ENCODE measurements at regions not wholly inside any gene's neighbourhood (a gene's known extent, or its start where the extent isn't known, plus 50 kb on each side); places are given as distances from the start of the nearest gene placed in this dataset.

DNA sequence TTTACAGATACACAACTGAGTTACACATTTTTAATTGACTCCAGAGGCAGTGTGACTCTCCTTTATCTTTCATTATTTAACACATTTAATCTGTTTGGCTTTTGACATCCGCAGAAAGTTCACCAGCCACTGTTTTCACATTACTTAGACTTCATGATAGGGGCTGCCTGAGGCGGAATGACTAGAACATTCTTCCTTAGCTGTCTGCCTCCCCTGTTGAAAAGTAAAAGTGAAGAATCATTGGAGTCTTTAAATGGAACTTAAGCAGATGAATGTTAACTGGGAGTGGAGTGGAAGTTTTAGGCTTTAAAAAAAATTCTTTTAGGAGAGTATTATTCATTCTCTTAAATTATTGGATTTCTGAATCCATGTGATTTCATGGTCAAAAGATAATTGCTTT, 229.2 kb upstream of the MTNR1B start:
- no peak for ATAC-seq
- Mint-ChIP-seq H3K36me3 (ENCODE audit: low read depth) (peaks cover 7% of the 10 kb centered on the region), H3K4me1 (no peaks in the 10 kb centered on the region), H3K27me3 (ENCODE audit: insufficient read depth, low read depth, poor library complexity) (no peaks in the 10 kb centered on the region), H3K9me3 (peaks cover 3% of the 10 kb centered on the region; the same call in 2 of the 3 replicates), H3K27ac (no peak overlapping the region), H3K4me3 (no peak overlapping the region)
- Histone ChIP-seq H3K4me1 (ENCODE audit: insufficient read depth) (no peaks in the 10 kb centered on the region), H3K79me2 (replicated peaks; ENCODE audit: insufficient read depth) (no peaks in the 10 kb centered on the region), H3K27ac (ENCODE audit: low read depth) (no peak overlapping the region), H3K9me2 (ENCODE audit: insufficient read depth) (0 out of 2 replicates have a peak, but pooled peaks cover 3% of the 10 kb centered on the region), H3K27me3 (ENCODE audit: insufficient read depth) (no peaks in the 10 kb centered on the region), H3K4me3 (no peak overlapping the region), H3F3A (replicated peaks; ENCODE audit: low read depth) (no peaks in the 10 kb centered on the region), H3K36me3 (ENCODE audit: insufficient read depth) (no peaks in the 10 kb centered on the region), H4K20me1 (replicated peaks; ENCODE audit: insufficient read depth) (peaks cover 2% of the 10 kb centered on the region; the same call in 1 of the 2 replicates), H2AFZ (no peak overlapping the region), H3K4me2 (no peak overlapping the region)
- DNase-seq (ENCODE audit: low spot score) = no peak
- no peak for TF ChIP-seq STAT1 (IDR thresholded peaks at IDR 0.05; ENCODE audit: unreplicated experiment)
- TF ChIP-seq, protein P1, sequence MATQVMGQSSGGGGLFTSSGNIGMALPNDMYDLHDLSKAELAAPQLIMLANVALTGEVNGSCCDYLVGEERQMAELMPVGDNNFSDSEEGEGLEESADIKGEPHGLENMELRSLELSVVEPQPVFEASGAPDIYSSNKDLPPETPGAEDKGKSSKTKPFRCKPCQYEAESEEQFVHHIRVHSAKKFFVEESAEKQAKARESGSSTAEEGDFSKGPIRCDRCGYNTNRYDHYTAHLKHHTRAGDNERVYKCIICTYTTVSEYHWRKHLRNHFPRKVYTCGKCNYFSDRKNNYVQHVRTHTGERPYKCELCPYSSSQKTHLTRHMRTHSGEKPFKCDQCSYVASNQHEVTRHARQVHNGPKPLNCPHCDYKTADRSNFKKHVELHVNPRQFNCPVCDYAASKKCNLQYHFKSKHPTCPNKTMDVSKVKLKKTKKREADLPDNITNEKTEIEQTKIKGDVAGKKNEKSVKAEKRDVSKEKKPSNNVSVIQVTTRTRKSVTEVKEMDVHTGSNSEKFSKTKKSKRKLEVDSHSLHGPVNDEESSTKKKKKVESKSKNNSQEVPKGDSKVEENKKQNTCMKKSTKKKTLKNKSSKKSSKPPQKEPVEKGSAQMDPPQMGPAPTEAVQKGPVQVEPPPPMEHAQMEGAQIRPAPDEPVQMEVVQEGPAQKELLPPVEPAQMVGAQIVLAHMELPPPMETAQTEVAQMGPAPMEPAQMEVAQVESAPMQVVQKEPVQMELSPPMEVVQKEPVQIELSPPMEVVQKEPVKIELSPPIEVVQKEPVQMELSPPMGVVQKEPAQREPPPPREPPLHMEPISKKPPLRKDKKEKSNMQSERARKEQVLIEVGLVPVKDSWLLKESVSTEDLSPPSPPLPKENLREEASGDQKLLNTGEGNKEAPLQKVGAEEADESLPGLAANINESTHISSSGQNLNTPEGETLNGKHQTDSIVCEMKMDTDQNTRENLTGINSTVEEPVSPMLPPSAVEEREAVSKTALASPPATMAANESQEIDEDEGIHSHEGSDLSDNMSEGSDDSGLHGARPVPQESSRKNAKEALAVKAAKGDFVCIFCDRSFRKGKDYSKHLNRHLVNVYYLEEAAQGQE (IDR thresholded peaks at IDR 0.05; ENCODE audit: unreplicated experiment) = no peak
- no peak for TF ChIP-seq EZH2phosphoT487 (IDR thresholded peaks at IDR 0.05; ENCODE audit: unreplicated experiment)
- TF ChIP-seq, protein P2, sequence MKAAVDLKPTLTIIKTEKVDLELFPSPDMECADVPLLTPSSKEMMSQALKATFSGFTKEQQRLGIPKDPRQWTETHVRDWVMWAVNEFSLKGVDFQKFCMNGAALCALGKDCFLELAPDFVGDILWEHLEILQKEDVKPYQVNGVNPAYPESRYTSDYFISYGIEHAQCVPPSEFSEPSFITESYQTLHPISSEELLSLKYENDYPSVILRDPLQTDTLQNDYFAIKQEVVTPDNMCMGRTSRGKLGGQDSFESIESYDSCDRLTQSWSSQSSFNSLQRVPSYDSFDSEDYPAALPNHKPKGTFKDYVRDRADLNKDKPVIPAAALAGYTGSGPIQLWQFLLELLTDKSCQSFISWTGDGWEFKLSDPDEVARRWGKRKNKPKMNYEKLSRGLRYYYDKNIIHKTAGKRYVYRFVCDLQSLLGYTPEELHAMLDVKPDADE (IDR thresholded peaks at IDR 0.05) = no peak
- no peak for TF ChIP-seq JUNB (IDR thresholded peaks at IDR 0.05; ENCODE audit: unreplicated experiment)
- no peak for TF ChIP-seq NANOG (IDR thresholded peaks at IDR 0.05; ENCODE audit: borderline replicate concordance)
- TF ChIP-seq, protein P3, sequence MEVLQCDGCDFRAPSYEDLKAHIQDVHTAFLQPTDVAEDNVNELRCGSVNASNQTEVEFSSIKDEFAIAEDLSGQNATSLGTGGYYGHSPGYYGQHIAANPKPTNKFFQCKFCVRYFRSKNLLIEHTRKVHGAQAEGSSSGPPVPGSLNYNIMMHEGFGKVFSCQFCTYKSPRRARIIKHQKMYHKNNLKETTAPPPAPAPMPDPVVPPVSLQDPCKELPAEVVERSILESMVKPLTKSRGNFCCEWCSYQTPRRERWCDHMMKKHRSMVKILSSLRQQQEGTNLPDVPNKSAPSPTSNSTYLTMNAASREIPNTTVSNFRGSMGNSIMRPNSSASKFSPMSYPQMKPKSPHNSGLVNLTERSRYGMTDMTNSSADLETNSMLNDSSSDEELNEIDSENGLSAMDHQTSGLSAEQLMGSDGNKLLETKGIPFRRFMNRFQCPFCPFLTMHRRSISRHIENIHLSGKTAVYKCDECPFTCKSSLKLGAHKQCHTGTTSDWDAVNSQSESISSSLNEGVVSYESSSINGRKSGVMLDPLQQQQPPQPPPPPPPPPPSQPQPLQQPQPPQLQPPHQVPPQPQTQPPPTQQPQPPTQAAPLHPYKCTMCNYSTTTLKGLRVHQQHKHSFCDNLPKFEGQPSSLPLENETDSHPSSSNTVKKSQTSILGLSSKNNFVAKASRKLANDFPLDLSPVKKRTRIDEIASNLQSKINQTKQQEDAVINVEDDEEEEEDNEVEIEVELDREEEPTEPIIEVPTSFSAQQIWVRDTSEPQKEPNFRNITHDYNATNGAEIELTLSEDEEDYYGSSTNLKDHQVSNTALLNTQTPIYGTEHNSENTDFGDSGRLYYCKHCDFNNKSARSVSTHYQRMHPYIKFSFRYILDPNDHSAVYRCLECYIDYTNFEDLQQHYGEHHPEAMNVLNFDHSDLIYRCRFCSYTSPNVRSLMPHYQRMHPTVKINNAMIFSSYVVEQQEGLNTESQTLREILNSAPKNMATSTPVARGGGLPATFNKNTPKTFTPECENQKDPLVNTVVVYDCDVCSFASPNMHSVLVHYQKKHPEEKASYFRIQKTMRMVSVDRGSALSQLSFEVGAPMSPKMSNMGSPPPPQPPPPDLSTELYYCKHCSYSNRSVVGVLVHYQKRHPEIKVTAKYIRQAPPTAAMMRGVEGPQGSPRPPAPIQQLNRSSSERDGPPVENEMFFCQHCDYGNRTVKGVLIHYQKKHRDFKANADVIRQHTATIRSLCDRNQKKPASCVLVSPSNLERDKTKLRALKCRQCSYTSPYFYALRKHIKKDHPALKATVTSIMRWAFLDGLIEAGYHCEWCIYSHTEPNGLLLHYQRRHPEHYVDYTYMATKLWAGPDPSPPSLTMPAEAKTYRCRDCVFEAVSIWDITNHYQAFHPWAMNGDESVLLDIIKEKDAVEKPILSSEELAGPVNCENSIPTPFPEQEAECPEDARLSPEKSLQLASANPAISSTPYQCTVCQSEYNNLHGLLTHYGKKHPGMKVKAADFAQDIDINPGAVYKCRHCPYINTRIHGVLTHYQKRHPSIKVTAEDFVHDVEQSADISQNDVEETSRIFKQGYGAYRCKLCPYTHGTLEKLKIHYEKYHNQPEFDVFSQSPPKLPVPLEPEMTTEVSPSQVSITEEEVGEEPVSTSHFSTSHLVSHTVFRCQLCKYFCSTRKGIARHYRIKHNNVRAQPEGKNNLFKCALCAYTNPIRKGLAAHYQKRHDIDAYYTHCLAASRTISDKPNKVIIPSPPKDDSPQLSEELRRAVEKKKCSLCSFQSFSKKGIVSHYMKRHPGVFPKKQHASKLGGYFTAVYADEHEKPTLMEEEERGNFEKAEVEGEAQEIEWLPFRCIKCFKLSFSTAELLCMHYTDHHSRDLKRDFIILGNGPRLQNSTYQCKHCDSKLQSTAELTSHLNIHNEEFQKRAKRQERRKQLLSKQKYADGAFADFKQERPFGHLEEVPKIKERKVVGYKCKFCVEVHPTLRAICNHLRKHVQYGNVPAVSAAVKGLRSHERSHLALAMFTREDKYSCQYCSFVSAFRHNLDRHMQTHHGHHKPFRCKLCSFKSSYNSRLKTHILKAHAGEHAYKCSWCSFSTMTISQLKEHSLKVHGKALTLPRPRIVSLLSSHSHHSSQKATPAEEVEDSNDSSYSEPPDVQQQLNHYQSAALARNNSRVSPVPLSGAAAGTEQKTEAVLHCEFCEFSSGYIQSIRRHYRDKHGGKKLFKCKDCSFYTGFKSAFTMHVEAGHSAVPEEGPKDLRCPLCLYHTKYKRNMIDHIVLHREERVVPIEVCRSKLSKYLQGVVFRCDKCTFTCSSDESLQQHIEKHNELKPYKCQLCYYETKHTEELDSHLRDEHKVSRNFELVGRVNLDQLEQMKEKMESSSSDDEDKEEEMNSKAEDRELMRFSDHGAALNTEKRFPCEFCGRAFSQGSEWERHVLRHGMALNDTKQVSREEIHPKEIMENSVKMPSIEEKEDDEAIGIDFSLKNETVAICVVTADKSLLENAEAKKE (CRISPR knock-in tag; IDR thresholded peaks at IDR 0.05) = no peak
- TF ChIP-seq, protein P4, sequence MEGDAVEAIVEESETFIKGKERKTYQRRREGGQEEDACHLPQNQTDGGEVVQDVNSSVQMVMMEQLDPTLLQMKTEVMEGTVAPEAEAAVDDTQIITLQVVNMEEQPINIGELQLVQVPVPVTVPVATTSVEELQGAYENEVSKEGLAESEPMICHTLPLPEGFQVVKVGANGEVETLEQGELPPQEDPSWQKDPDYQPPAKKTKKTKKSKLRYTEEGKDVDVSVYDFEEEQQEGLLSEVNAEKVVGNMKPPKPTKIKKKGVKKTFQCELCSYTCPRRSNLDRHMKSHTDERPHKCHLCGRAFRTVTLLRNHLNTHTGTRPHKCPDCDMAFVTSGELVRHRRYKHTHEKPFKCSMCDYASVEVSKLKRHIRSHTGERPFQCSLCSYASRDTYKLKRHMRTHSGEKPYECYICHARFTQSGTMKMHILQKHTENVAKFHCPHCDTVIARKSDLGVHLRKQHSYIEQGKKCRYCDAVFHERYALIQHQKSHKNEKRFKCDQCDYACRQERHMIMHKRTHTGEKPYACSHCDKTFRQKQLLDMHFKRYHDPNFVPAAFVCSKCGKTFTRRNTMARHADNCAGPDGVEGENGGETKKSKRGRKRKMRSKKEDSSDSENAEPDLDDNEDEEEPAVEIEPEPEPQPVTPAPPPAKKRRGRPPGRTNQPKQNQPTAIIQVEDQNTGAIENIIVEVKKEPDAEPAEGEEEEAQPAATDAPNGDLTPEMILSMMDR (conservative IDR thresholded peaks at IDR 0.05; ENCODE audit: low read depth in 2 of 2) = no peak

Measured in GM23338 (cell line).